ENCODE measurements at regions not wholly inside any gene's neighbourhood (a gene's known extent, or its start where the extent isn't known, plus 50 kb on each side); places are given as distances from the start of the nearest gene placed in this dataset.
A peak's percentile ranks its signal among the peaks of the same experiment; 100 is the strongest.

- H3K4me3 ChIP-seq (ENCODE audit: low read length): no peak overlapping the region
- no peak for DNase-seq (ENCODE audit: low read depth)
- TF ChIP-seq CTCF (conservative IDR thresholded peaks at IDR 0.05; ENCODE audit: low read length): no peak
Observed at GRCh38 chr14:80336608-80337106, 125.4 kb upstream of the DIO2 start.

GRCh38 chr14:80325688-80326087, 114.4 kb upstream of the DIO2 start:
- no peak overlapping the region for H3K4me3 ChIP-seq (ENCODE audit: low read length)
- TF ChIP-seq CTCF (conservative IDR thresholded peaks at IDR 0.05; ENCODE audit: low read length): no peak

GRCh38 chr14:80325112-80325511, 113.8 kb upstream of the DIO2 start:
- no peak overlapping the region for H3K4me3 ChIP-seq (ENCODE audit: low read length)
- no peak for TF ChIP-seq CTCF (conservative IDR thresholded peaks at IDR 0.05; ENCODE audit: low read length)
- no peak for DNase-seq (ENCODE audit: low read depth)

More at GRCh38 chr14:80325688-80326087, 114.4 kb upstream of the DIO2 start:
- no peak for DNase-seq (ENCODE audit: low read depth)

GRCh38 chr14:80324649-80325048, 113.3 kb upstream of the DIO2 start:
- H3K4me3 ChIP-seq (ENCODE audit: low read length): no peak overlapping the region
- no peak for DNase-seq (ENCODE audit: low read depth)
- TF ChIP-seq CTCF (conservative IDR thresholded peaks at IDR 0.05; ENCODE audit: low read length): no peak

- no peak for TF ChIP-seq CTCF (conservative IDR thresholded peaks at IDR 0.05; ENCODE audit: low read length)
- DNase-seq (ENCODE audit: low read depth): no peak
- H3K4me3 ChIP-seq (ENCODE audit: low read length): no peak overlapping the region
Observed at GRCh38 chr14:80323038-80323665, 111.8 kb upstream of the DIO2 start.

GRCh38 chr14:80316441-80316840, 105.1 kb upstream of the DIO2 start:
- TF ChIP-seq CTCF (conservative IDR thresholded peaks at IDR 0.05; ENCODE audit: low read length): no peak
- H3K4me3 ChIP-seq (ENCODE audit: low read length): no peak overlapping the region
- DNase-seq (ENCODE audit: low read depth): peak; percentile 45

- DNase-seq (ENCODE audit: low read depth): peak; percentile 67
- no peak overlapping the region for H3K4me3 ChIP-seq (ENCODE audit: low read length)
- TF ChIP-seq CTCF (conservative IDR thresholded peaks at IDR 0.05; ENCODE audit: low read length): no peak
Observed at GRCh38 chr14:80315681-80316080, 104.4 kb upstream of the DIO2 start.
